CD14-positive monocyte (primary cell): ENCODE measurements at regions not wholly inside any gene's neighbourhood (a gene's known extent, or its start where the extent isn't known, plus 50 kb on each side); places are given as distances from the start of the nearest gene placed in this dataset.

Experiments
- DNase-seq, 3 donors: peaks; one replicate each; pipeline ENCODE4 v3.0.0-alpha.2; 2011 to 2022
- H2AFZ ChIP-seq: 2 replicates; pipeline ENCODE4 v1.6.0; 2012; ENCODE audit warnings: mild to moderate bottlenecking, low read depth, low read length, inconsistent platforms; ENCODE audit not compliant: insufficient read depth, poor library complexity, severe bottlenecking
- H3K27ac ChIP-seq, 2 donors: 1 replicate in 1 of 2; 2 replicates in 1 of 2; pipeline ENCODE4 v1.5.1; 2012 to 2013; ENCODE audit warnings: low read length in 2 of 2, control low read depth in 1 of 2, inconsistent platforms in 1 of 2, low read depth in 1 of 2, mild to moderate bottlenecking in 1 of 2
- H3K27me3 ChIP-seq, 2 donors: one replicate each; pipeline versions ENCODE4 v1.6.0 to v1.6.1; 2011 to 2013; ENCODE audit warnings: low read length in 2 of 2; ENCODE audit not compliant: control insufficient read depth in 2 of 2, insufficient read depth in 2 of 2
- H3K36me3 ChIP-seq, 2 donors: replicated peaks in 1 of 2; 1 replicate in 1 of 2; 2 replicates in 1 of 2; pipeline versions ENCODE4 v1.5.1 to v1.6.1; 2012 to 2013; ENCODE audit warnings: low read length in 2 of 2, control low read depth in 1 of 2, inconsistent platforms in 1 of 2, mild to moderate bottlenecking in 1 of 2; ENCODE audit not compliant: insufficient read depth in 2 of 2, control insufficient read depth in 1 of 2
- H3K4me1 ChIP-seq, 2 donors: 1 replicate in 1 of 2; 2 replicates in 1 of 2; pipeline versions ENCODE4 v1.5.1 to v1.6.1; 2012 to 2013; ENCODE audit warnings: low read length in 2 of 2, control low read depth in 1 of 2, inconsistent platforms in 1 of 2, mild to moderate bottlenecking in 1 of 2, moderate library complexity in 1 of 2; ENCODE audit not compliant: insufficient read depth in 2 of 2, control insufficient read depth in 1 of 2
- H3K4me2 ChIP-seq: replicated peaks from 2 replicates; pipeline ENCODE3; 2012; ENCODE audit warnings: low read length, moderate library complexity, mild to moderate bottlenecking; ENCODE audit not compliant: poor library complexity, severe bottlenecking; ENCODE audit errors: extremely low read depth
- H3K4me3 ChIP-seq, 3 experiments: fragments of 200-600 bp in 1 of 3; sonication (generic) in 1 of 3; replicated peaks in 1 of 3; 1 replicate in 2 of 3; 2 replicates in 1 of 3; pipeline ENCODE4 v1.5.1; 2011 to 2013; ENCODE audit warnings: low read length in 3 of 3, mild to moderate bottlenecking in 3 of 3, control low read depth in 2 of 3, low read depth in 2 of 3, inconsistent platforms in 1 of 3, moderate library complexity in 1 of 3
- H3K79me2 ChIP-seq: 2 replicates; pipeline ENCODE4 v1.6.0; 2012; ENCODE audit warnings: mild to moderate bottlenecking, control low read depth, inconsistent platforms, low read length, moderate library complexity; ENCODE audit not compliant: insufficient read depth
- H3K9ac ChIP-seq: 2 replicates; pipeline ENCODE4 v1.6.0; 2017; ENCODE audit warnings: low read length, mild to moderate bottlenecking; ENCODE audit not compliant: insufficient read depth, poor library complexity, severe bottlenecking
- H3K9me3 ChIP-seq, 2 donors: replicated peaks in 1 of 2; 1 replicate in 1 of 2; 2 replicates in 1 of 2; pipeline versions ENCODE4 v1.5.1 to v1.6.1; 2012 to 2013; ENCODE audit warnings: low read length in 2 of 2, control low read depth in 1 of 2; ENCODE audit not compliant: control insufficient read depth in 1 of 2, insufficient read depth in 1 of 2
- H4K20me1 ChIP-seq: 2 replicates; pipeline ENCODE4 v1.6.0; 2012; ENCODE audit warnings: mild to moderate bottlenecking, low read length, control low read depth, moderate library complexity; ENCODE audit not compliant: insufficient read depth
- H3K27ac Mint-ChIP-seq, 7 donors: one replicate each; pipeline ENCODE4 v1.8.0; 2020; ENCODE audit warnings: mild to moderate bottlenecking in 7 of 7, mixed read lengths in 7 of 7, moderate library complexity in 6 of 7, inconsistent platforms in 2 of 7
- H3K27me3 Mint-ChIP-seq, 3 donors: one replicate each; pipeline ENCODE4 v1.8.0; 2021 to 2022; ENCODE audit warnings: low read depth in 3 of 3, mild to moderate bottlenecking in 3 of 3, mixed read lengths in 3 of 3, moderate library complexity in 3 of 3, inconsistent platforms in 1 of 3
- H3K36me3 Mint-ChIP-seq, 2 donors: one replicate each; pipeline ENCODE4 v1.8.0; 2020; ENCODE audit warnings: mixed read lengths in 2 of 2, inconsistent platforms in 1 of 2, mild to moderate bottlenecking in 1 of 2
- H3K4me1 Mint-ChIP-seq: one replicate; pipeline ENCODE4 v1.8.0; 2020; ENCODE audit warnings: mild to moderate bottlenecking, mixed read lengths
- H3K4me3 Mint-ChIP-seq, 2 donors: one replicate each; pipeline ENCODE4 v1.8.0; 2020; ENCODE audit warnings: mild to moderate bottlenecking in 2 of 2, mixed read lengths in 2 of 2, moderate library complexity in 1 of 2
- H3K9me3 Mint-ChIP-seq, 7 donors: one replicate each; pipeline ENCODE4 v1.8.0; 2020 to 2022; ENCODE audit warnings: mixed read lengths in 7 of 7, mild to moderate bottlenecking in 6 of 7, moderate library complexity in 6 of 7, inconsistent platforms in 2 of 7
- CTCF ChIP-seq: fragments of 200-600 bp; IDR thresholded peaks from one replicate; pipeline ENCODE4 v1.8.0; 2022; ENCODE audit warnings: antibody characterized with exemption, mild to moderate bottlenecking
- WGBS: methylation state at CpG from one replicate; pipeline ENCODE4 v1.1.5; 2013; ENCODE audit warnings: missing lambda C conversion rate; ENCODE audit not compliant: insufficient coverage; 5-methylcytosine and 5-hydroxymethylcytosine counted together
- intact Hi-C, 2 donors: fragments of 100-400 bp; cut with micrococcal nuclease; formaldehyde crosslinking; loops; one replicate each; pipeline versions ENCODE4 v1.15.0 to v1.15.1; 2023

DNA sequence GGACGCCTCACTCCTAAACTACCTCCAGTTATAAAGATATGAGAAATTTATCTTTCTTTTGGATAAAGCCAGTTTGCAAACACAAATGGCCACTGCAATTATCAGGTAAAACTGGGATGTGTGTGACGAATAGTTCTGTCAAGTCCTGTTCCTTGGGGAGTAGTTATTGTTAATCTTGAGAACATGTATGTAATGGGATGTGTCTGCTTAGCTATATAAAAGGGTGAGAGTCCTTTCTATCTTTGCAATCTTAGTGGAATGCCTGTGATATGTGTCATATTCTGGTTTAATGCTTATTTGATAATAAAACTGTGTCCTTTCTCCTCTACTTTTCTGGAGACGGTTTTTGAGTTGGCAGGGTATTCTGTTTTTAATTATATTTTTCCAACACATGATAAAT is 56.1 kb upstream of the PKP2 start:
- no peaks in the 10 kb centered on the region for H4K20me1 ChIP-seq
- DNase-seq: no peak
- H3K79me2 ChIP-seq: no peaks in the 10 kb centered on the region
- peaks cover 0 to 9% of the 10 kb centered on the region in 2 donors for H3K9me3 ChIP-seq
- 88% methylated on average over 1 of the region's 3 CpGs for WGBS
- no peak overlapping the region for H3K4me3 ChIP-seq
- no peak overlapping the region for H3K4me3 Mint-ChIP-seq
- H3K27ac ChIP-seq: no peak overlapping the region
- TF ChIP-seq CTCF: no peak
- H3K36me3 ChIP-seq: no peaks in the 10 kb centered on the region
- intact Hi-C loops: no loop called here
- H3K4me1 ChIP-seq: no peaks in the 10 kb centered on the region
- no peaks in the 10 kb centered on the region for H3K27me3 ChIP-seq
- H3K4me2 ChIP-seq: no peak overlapping the region
- peaks cover 4 to 9% (median 6%) of the 10 kb centered on the region in 3 donors for H3K27me3 Mint-ChIP-seq
- no peak overlapping the region for H3K9ac ChIP-seq
- H3K4me1 Mint-ChIP-seq: no peaks in the 10 kb centered on the region
- H3K9me3 Mint-ChIP-seq: peaks cover 4 to 8% (median 6%) of the 10 kb centered on the region in 7 donors
- H3K36me3 Mint-ChIP-seq: no peaks in the 10 kb centered on the region
- no peak overlapping the region for H2AFZ ChIP-seq
- H3K27ac Mint-ChIP-seq: no peak overlapping the region

GRCh38 chr12:32949815-32950214 is 53.2 kb upstream of the PKP2 start:
- no peaks in the 10 kb centered on the region for H3K9me3 ChIP-seq
- no peak overlapping the region for H3K4me3 ChIP-seq

More at GRCh38 chr12:32949815-32950214, 53.2 kb upstream of the PKP2 start:
- no peaks in the 10 kb centered on the region for H3K36me3 Mint-ChIP-seq
- Histone ChIP-seq H3K4me1 (no peaks in the 10 kb centered on the region), H3K4me2 (no peak overlapping the region), H3K36me3 (no peaks in the 10 kb centered on the region), H3K27ac (no peak overlapping the region), H3K79me2 (no peaks in the 10 kb centered on the region), H3K9ac (no peak overlapping the region), H2AFZ (no peak overlapping the region), H3K27me3 (no peaks in the 10 kb centered on the region), H4K20me1 (no peaks in the 10 kb centered on the region)
- TF ChIP-seq CTCF: no peak
- H3K4me1 Mint-ChIP-seq: no peaks in the 10 kb centered on the region
- intact Hi-C loops: no loop called here
- H3K9me3 Mint-ChIP-seq: no peaks in the 10 kb centered on the region
- DNase-seq: no peak
- H3K27ac Mint-ChIP-seq: no peak overlapping the region
- WGBS: 78% methylated on average over 3 of the region's 3 CpGs
- H3K27me3 Mint-ChIP-seq: peaks cover 3 to 11% (median 6%) of the 10 kb centered on the region in 3 donors
- H3K4me3 Mint-ChIP-seq: no peak overlapping the region
